ENCODE measurements at regions not wholly inside any gene's neighbourhood (a gene's known extent, or its start where the extent isn't known, plus 50 kb on each side); places are given as distances from the start of the nearest gene placed in this dataset.

- TF ChIP-seq CUX1 (IDR thresholded peaks at IDR 0.05; ENCODE audit: insufficient replicate concordance, low read depth, low read length): no peak
- TF ChIP-seq, protein P1, sequence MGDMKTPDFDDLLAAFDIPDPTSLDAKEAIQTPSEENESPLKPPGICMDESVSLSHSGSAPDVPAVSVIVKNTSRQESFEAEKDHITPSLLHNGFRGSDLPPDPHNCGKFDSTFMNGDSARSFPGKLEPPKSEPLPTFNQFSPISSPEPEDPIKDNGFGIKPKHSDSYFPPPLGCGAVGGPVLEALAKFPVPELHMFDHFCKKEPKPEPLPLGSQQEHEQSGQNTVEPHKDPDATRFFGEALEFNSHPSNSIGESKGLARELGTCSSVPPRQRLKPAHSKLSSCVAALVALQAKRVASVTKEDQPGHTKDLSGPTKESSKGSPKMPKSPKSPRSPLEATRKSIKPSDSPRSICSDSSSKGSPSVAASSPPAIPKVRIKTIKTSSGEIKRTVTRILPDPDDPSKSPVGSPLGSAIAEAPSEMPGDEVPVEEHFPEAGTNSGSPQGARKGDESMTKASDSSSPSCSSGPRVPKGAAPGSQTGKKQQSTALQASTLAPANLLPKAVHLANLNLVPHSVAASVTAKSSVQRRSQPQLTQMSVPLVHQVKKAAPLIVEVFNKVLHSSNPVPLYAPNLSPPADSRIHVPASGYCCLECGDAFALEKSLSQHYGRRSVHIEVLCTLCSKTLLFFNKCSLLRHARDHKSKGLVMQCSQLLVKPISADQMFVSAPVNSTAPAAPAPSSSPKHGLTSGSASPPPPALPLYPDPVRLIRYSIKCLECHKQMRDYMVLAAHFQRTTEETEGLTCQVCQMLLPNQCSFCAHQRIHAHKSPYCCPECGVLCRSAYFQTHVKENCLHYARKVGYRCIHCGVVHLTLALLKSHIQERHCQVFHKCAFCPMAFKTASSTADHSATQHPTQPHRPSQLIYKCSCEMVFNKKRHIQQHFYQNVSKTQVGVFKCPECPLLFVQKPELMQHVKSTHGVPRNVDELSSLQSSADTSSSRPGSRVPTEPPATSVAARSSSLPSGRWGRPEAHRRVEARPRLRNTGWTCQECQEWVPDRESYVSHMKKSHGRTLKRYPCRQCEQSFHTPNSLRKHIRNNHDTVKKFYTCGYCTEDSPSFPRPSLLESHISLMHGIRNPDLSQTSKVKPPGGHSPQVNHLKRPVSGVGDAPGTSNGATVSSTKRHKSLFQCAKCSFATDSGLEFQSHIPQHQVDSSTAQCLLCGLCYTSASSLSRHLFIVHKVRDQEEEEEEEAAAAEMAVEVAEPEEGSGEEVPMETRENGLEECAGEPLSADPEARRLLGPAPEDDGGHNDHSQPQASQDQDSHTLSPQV (IDR thresholded peaks at IDR 0.05): no peak
Observed at GRCh38 chr3:153706706-153707105, 414.5 kb upstream of the ARHGEF26 start (continued).

- FAIRE-seq: peak; percentile 7
- CTCF ChIA-PET: interaction anchor here (1.5 kb wide), 1 partner anchor 257 kb away, joined by 3 read pairs; no protein-coding TSS in a partner anchor
Observed at GRCh38 chr3:153714016-153714415, 407.2 kb upstream of the ARHGEF26 start.

More at GRCh38 chr3:153714016-153714415, 407.2 kb upstream of the ARHGEF26 start:
- BruUV-seq (replicated peaks): no TSS peak
- no peak overlapping the region for H2AFZ ChIP-seq (ENCODE audit: control insufficient read depth, low read depth, low read length)
- DNase-seq (ENCODE audit: low read depth, low spot score) (no peak), ATAC-seq (no peak)
- H3K4me2 ChIP-seq (ENCODE audit: control insufficient read depth, insufficient read depth): no peak overlapping the region
- intact Hi-C loops (cut with micrococcal nuclease; ENCODE audit: unreplicated experiment): no loop called here
- in situ Hi-C loops (cut with MboI): no loop called here
- H4K20me1 ChIP-seq (ENCODE audit: control insufficient read depth, insufficient read depth): no peaks in the 10 kb centered on the region
- H3K27me3 ChIP-seq (replicated peaks in 1 of 2; ENCODE audit: control insufficient read depth in 2 of 2, insufficient read depth in 2 of 2, low read length in 1 of 2): no peaks in the 10 kb centered on the region
- no peaks in the 10 kb centered on the region for H3K79me2 ChIP-seq (ENCODE audit: control insufficient read depth, insufficient read depth, low read length)
- TF ChIP-seq MYC (IDR thresholded peaks at IDR 0.05; ENCODE audit: insufficient read depth, insufficient read length, insufficient replicate concordance, low read length, severe bottlenecking) (no peak), CBX3 (IDR thresholded peaks at IDR 0.05; ENCODE audit: borderline replicate concordance, low read depth) (no peak), RUNX3 (IDR thresholded peaks at IDR 0.05; ENCODE audit: low read length) (no peak), SREBF1 (IDR thresholded peaks at IDR 0.05; ENCODE audit: low read length) (no peak), SUPT20H (IDR thresholded peaks at IDR 0.05; ENCODE audit: borderline replicate concordance, control insufficient read depth, low read depth, low read length) (no peak), PML (IDR thresholded peaks at IDR 0.05; ENCODE audit: low read length) (no peak), MLLT1 (IDR thresholded peaks at IDR 0.05) (no peak), MXI1 (IDR thresholded peaks at IDR 0.05; ENCODE audit: low read depth, low read length) (no peak), CHD1 (IDR thresholded peaks at IDR 0.05; ENCODE audit: low read depth, low read length) (no peak), ZNF217 (IDR thresholded peaks at IDR 0.05) (no peak), MYB (IDR thresholded peaks at IDR 0.05; ENCODE audit: borderline replicate concordance, low read depth, low read length) (no peak), NBN (IDR thresholded peaks at IDR 0.05) (no peak)
- no peaks in the 10 kb centered on the region for H3K4me1 ChIP-seq (ENCODE audit: control insufficient read depth, insufficient read depth, low read length)
- no peak overlapping the region for H3K9ac ChIP-seq (ENCODE audit: control insufficient read depth, insufficient read depth, low read length)
- 17% methylated on average over 4 of the region's 4 CpGs for WGBS (ENCODE audit: insufficient coverage, insufficient replicate concordance, low lambda C conversion rate, missing lambda C conversion rate)
- no peaks in the 10 kb centered on the region for H3K9me3 ChIP-seq (replicated peaks; ENCODE audit: control insufficient read depth, insufficient read depth, low read length)
- ChIA-PET SMC1A (ENCODE audit: uncharacterized antibody, unreplicated experiment) (interaction anchor here (0.6 kb wide), 1 partner anchor 525 kb away, joined by 3 read pairs; no protein-coding TSS in a partner anchor), POLR2A (no interaction called here), RAD21 (ENCODE audit: unreplicated experiment) (no interaction called here)
- no peaks in the 10 kb centered on the region for H3K36me3 ChIP-seq (ENCODE audit: control insufficient read depth in 2 of 2, insufficient read depth in 2 of 2, low read length in 1 of 2)
- H3K27ac ChIP-seq (ENCODE audit: control insufficient read depth, insufficient read depth): no peak overlapping the region
- no peak overlapping the region for H3K4me3 ChIP-seq

Data from GM12878 (cell line).